ENCODE measurements at regions not wholly inside any gene's neighbourhood (a gene's known extent, or its start where the extent isn't known, plus 50 kb on each side); places are given as distances from the start of the nearest gene placed in this dataset.

GRCh38 chr3:21297304-21297703 lies 453.7 kb downstream of the ZNF385D start:
- DNase-seq (ENCODE audit: extremely low spot score) = no peak
- TF ChIP-seq PKNOX1 (IDR thresholded peaks at IDR 0.05) = no peak
- no peak for TF ChIP-seq ARNT (IDR thresholded peaks at IDR 0.05)
- TF ChIP-seq ZNF384 (IDR thresholded peaks at IDR 0.05) = no peak
- no peak for TF ChIP-seq FOXM1 (IDR thresholded peaks at IDR 0.05; ENCODE audit: borderline replicate concordance)
- TF ChIP-seq SUZ12 (IDR thresholded peaks at IDR 0.05) = no peak
- TF ChIP-seq HDGF (IDR thresholded peaks at IDR 0.05; ENCODE audit: borderline replicate concordance) = no peak
- TF ChIP-seq LEF1 (IDR thresholded peaks at IDR 0.05; ENCODE audit: borderline replicate concordance) = no peak
- TF ChIP-seq SP1 (IDR thresholded peaks at IDR 0.05) = no peak
- ChIA-PET POLR2A (no interaction called here), CTCF (no interaction called here)

GRCh38 chr3:21294768-21295167 lies 456.2 kb downstream of the ZNF385D start:
- ChIA-PET CTCF (no interaction called here), POLR2A (no interaction called here)
- TF ChIP-seq FOXA1 (IDR thresholded peaks at IDR 0.05) (no peak), HDGF (IDR thresholded peaks at IDR 0.05; ENCODE audit: borderline replicate concordance) (no peak), FOXK2 (IDR thresholded peaks at IDR 0.05) (no peak), ELF4 (IDR thresholded peaks at IDR 0.05) (no peak)
- no peak for DNase-seq (ENCODE audit: extremely low spot score)

- ChIA-PET CTCF (no interaction called here), POLR2A (no interaction called here)
- no peak for DNase-seq (ENCODE audit: extremely low spot score)
- TF ChIP-seq FOXM1 (IDR thresholded peaks at IDR 0.05; ENCODE audit: borderline replicate concordance) (no peak), FOXK2 (IDR thresholded peaks at IDR 0.05) (no peak), SP1 (IDR thresholded peaks at IDR 0.05) (no peak), CTBP1 (IDR thresholded peaks at IDR 0.05; ENCODE audit: borderline replicate concordance) (no peak), SUZ12 (IDR thresholded peaks at IDR 0.05) (no peak), ZNF384 (IDR thresholded peaks at IDR 0.05) (no peak), TARDBP (IDR thresholded peaks at IDR 0.05) (no peak), LEF1 (IDR thresholded peaks at IDR 0.05; ENCODE audit: borderline replicate concordance) (no peak), NFRKB (IDR thresholded peaks at IDR 0.05) (no peak), HDGF (IDR thresholded peaks at IDR 0.05; ENCODE audit: borderline replicate concordance) (no peak)
Observed at GRCh38 chr3:21292971-21293370, 458.0 kb downstream of the ZNF385D start.

GRCh38 chr3:21290557-21290956 lies 460.5 kb downstream of the ZNF385D start:
- no peak for TF ChIP-seq FOXM1 (IDR thresholded peaks at IDR 0.05; ENCODE audit: borderline replicate concordance)
- no peak for TF ChIP-seq BHLHE40 (IDR thresholded peaks at IDR 0.05; ENCODE audit: borderline replicate concordance)
- TF ChIP-seq FOXK2 (IDR thresholded peaks at IDR 0.05) = no peak
- no peak for TF ChIP-seq HDGF (IDR thresholded peaks at IDR 0.05; ENCODE audit: borderline replicate concordance)
- no peak for TF ChIP-seq CTBP1 (IDR thresholded peaks at IDR 0.05; ENCODE audit: borderline replicate concordance)
- TF ChIP-seq ARNT (IDR thresholded peaks at IDR 0.05) = no peak
- no peak for TF ChIP-seq ZNF384 (IDR thresholded peaks at IDR 0.05)
- TF ChIP-seq FOXA1 (IDR thresholded peaks at IDR 0.05) = no peak
- TF ChIP-seq L3MBTL2 (conservative IDR thresholded peaks at IDR 0.05) = no peak
- no peak for TF ChIP-seq PKNOX1 (IDR thresholded peaks at IDR 0.05)
- POLR2A ChIA-PET = no interaction called here
- CTCF ChIA-PET = no interaction called here
- DNase-seq (ENCODE audit: extremely low spot score) = no peak

GRCh38 chr3:21274079-21274571 lies 476.9 kb downstream of the ZNF385D start:
- no peak for DNase-seq (ENCODE audit: extremely low spot score)
- CTCF ChIA-PET = no interaction called here

More at GRCh38 chr3:21274079-21274571, 476.9 kb downstream of the ZNF385D start:
- POLR2A ChIA-PET = no interaction called here
- no peak for TF ChIP-seq FOXK2 (IDR thresholded peaks at IDR 0.05)
- TF ChIP-seq LEF1 (IDR thresholded peaks at IDR 0.05; ENCODE audit: borderline replicate concordance) = no peak
- TF ChIP-seq SUZ12 (IDR thresholded peaks at IDR 0.05) = no peak
- TF ChIP-seq NFRKB (IDR thresholded peaks at IDR 0.05) = no peak
- TF ChIP-seq SP1 (IDR thresholded peaks at IDR 0.05) = no peak
- TF ChIP-seq BHLHE40 (IDR thresholded peaks at IDR 0.05; ENCODE audit: borderline replicate concordance) = no peak
- no peak for TF ChIP-seq ELF4 (IDR thresholded peaks at IDR 0.05)
- no peak for TF ChIP-seq ARNT (IDR thresholded peaks at IDR 0.05)
- no peak for TF ChIP-seq HDGF (IDR thresholded peaks at IDR 0.05; ENCODE audit: borderline replicate concordance)
- TF ChIP-seq ZNF384 (IDR thresholded peaks at IDR 0.05) = no peak
- TF ChIP-seq FOXA1 (IDR thresholded peaks at IDR 0.05) = no peak
- no peak for TF ChIP-seq TARDBP (IDR thresholded peaks at IDR 0.05)
- TF ChIP-seq FOXM1 (IDR thresholded peaks at IDR 0.05; ENCODE audit: borderline replicate concordance) = no peak
- no peak for TF ChIP-seq PKNOX1 (IDR thresholded peaks at IDR 0.05)
- no peak for TF ChIP-seq CTBP1 (IDR thresholded peaks at IDR 0.05; ENCODE audit: borderline replicate concordance)
- no peak for TF ChIP-seq L3MBTL2 (conservative IDR thresholded peaks at IDR 0.05)

All from HEK293T (cell line).